HG02642 (cell line): ENCODE measurements at regions not wholly inside any gene's neighbourhood (a gene's known extent, or its start where the extent isn't known, plus 50 kb on each side); places are given as distances from the start of the nearest gene placed in this dataset.

Source experiments
- ATAC-seq: cut with Tn5 transposase; IDR thresholded peaks from one replicate; pipeline ENCODE4 v1.9.1; 2021; ENCODE audit warnings: mild to moderate bottlenecking; ENCODE audit not compliant: unreplicated experiment, poor library complexity

GRCh38 chr13:65909501-65909900 lies 1320.6 kb downstream of the PCDH9 start:
- ATAC-seq = no peak

GRCh38 chr13:65907666-65908525 lies 1322.2 kb downstream of the PCDH9 start:
- ATAC-seq = no peak

GRCh38 chr13:65901723-65902122 lies 1328.4 kb downstream of the PCDH9 start:
- ATAC-seq = no peak

DNA sequence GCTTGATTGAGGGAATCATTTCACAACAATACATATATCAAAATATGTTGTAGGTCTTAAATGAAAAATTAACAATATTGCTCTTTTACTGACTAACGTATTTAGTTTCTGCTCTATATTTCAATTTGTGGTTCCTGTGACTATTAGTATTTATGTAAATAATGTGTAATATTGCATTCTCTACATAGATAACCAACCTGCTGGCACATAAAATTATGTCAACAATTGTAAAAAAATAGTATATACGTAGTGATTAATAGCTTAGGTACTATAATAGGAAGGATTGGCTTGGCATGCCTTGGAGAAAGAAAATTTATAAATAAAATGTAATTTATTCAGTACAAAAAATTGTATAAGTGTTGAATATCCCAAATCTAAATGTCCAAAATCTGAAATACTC lies 1336.1 kb downstream of the PCDH9 start:
- ATAC-seq = no peak

DNA sequence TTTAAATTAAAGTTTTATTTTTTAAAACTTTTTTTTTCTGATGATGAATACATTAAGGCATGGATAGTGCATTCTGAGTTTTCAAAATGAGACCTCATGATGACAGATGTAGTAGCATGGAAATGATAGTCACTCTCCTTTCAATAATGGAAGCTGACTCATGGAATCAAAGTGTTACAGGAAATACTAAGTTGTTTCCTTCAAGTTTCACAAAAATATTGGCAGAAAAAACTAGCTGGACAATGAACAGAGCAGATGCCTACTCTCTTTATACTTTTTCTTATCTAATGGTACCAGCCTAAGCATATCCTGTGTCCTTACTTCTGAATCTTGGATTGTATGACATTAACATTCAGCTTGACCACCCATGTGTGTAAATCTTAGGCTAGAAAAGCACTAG lies 1337.3 kb downstream of the PCDH9 start:
- ATAC-seq = no peak

- no peak for ATAC-seq
Measured at GRCh38 chr13:65889368-65889767, 1340.8 kb downstream of the PCDH9 start.

GRCh38 chr13:65882810-65883209 lies 1347.3 kb downstream of the PCDH9 start:
- no peak for ATAC-seq

- no peak for ATAC-seq
Measured at GRCh38 chr13:65881561-65882155, 1348.5 kb downstream of the PCDH9 start.

GRCh38 chr13:65875031-65875430 lies 1355.1 kb downstream of the PCDH9 start:
- no peak for ATAC-seq

DNA sequence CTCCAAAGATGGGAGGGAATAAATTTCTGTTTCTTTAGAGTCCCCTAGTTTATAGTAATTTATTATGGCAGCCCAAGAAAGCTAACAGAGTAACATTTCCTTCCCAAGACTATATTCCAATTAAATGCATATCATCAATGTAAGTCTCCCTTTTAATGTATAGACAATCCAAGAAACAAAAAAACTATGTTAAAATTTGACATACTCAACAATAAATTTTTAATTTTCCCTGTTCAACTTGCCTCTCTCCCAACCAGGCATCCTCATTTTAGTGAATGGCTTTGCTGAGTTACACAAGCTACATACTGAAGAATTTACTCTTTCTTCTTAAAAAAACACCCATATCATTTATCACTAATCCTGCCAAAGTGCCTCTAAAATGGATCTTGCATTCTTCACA lies 1357.7 kb downstream of the PCDH9 start:
- no peak for ATAC-seq

- no peak for ATAC-seq
Measured at GRCh38 chr13:65868884-65869283, 1361.3 kb downstream of the PCDH9 start.

- no peak for ATAC-seq
Measured at GRCh38 chr13:65868099-65868498, 1362.0 kb downstream of the PCDH9 start.

DNA sequence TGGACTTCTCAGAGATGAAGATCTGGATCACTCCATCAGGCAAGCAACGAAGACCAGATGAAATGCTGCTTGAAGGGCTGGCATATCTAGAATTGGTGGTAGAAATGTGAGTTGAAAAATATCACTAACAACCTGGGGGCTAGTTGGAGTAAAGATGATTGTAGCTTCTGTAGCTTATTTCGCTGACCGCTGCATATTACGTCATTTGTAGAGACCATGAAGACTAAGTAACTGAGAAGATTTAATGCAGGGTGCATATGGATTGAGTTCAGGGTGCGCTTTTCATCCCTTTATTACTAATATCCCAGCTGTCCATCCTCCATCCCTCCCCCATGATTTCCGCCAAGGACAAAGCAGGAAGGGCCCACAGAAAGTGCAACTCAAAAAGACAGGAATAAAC lies 1364.0 kb downstream of the PCDH9 start:
- ATAC-seq = no peak

DNA sequence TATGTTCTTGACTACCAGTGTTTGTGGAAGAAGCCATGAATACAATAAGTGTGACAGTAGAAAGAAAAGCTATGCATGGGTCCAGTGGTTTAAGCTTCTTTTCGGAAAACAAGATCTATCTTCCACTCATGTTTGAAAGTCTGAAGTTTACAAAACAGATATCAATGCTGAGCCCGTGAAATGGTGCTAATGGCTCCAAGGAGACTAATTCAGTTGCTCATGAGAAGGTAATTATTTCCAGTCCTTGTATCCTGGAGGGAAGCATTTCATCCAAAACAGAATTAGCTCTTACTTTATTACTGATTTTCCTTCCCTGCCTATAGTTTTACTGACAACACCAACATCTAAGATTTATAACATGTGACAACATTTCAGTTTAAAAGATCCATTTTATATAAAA lies 1364.9 kb downstream of the PCDH9 start:
- no peak for ATAC-seq

DNA sequence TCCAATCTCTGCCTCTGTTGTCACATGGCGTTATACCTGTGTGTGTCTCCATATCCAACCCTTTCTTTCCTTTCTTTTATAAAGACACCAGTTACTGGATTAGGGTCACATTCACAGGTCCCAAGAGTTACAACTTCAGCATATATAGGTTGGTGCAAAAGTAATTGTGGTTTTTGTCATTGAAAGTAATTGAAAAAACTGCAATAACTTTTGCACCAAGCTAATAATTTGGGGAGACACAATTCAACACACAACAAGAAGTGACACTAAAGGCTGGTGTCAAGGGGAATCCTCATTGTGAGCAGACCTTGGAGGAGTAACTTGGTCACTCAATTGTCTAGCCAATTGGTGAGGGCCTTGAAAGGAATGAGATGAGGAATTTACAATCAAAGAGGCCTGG lies 1366.1 kb downstream of the PCDH9 start:
- no peak for ATAC-seq

- ATAC-seq = no peak
Measured at GRCh38 chr13:65860306-65860705, 1369.8 kb downstream of the PCDH9 start.

GRCh38 chr13:65857942-65858565 lies 1372.1 kb downstream of the PCDH9 start:
- ATAC-seq = no peak

DNA sequence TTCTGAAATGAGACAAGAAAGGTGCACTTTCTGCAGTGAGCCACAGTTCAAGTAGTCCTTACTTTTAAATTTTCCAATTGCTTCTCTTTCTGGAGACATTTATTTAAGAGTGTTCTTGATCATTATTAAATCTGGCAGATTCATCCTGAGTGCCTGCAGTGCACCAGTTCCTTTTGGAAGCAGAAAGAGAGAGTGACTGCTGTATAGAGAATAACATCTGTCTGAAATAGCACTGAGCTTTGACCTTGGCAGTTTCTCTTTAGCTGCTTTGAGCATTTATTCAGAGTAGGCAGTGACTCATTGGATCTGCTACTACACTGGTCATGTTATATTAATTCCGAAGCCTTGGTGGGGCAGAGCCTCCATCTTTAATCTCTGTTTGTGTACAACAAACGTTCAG lies 1373.7 kb downstream of the PCDH9 start:
- no peak for ATAC-seq

DNA sequence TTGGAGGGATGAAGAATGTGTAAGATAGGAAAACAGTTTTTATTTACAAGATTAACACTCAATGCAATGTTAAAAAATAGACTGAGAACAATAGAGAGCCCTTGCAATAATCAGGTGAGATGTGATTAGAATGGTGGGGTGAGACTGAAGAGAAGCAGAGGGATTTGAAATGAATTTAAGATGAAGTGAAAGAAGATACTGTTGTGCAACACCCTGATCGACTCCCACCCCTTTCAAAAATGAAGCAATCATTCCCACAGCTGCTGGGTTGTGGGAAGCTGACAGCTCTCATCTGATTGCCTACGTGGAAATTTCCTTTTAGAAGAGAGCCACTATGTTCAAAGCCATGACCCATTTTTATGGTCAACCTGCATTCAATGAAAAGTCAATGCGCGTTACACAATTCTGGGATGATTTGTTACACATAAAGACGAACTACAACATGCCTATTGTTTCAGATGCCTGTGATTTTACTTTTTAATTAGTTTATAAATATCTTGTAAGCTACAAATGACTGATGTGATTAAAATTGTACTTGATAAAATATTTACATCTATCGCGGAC lies 1374.8 kb downstream of the PCDH9 start:
- no peak for ATAC-seq

- no peak for ATAC-seq
Measured at GRCh38 chr13:65854431-65854830, 1375.7 kb downstream of the PCDH9 start.

- no peak for ATAC-seq
Measured at GRCh38 chr13:65844266-65844841, 1385.8 kb downstream of the PCDH9 start.
